ENCODE measurements at regions not wholly inside any gene's neighbourhood (a gene's known extent, or its start where the extent isn't known, plus 50 kb on each side); places are given as distances from the start of the nearest gene placed in this dataset.

DNA sequence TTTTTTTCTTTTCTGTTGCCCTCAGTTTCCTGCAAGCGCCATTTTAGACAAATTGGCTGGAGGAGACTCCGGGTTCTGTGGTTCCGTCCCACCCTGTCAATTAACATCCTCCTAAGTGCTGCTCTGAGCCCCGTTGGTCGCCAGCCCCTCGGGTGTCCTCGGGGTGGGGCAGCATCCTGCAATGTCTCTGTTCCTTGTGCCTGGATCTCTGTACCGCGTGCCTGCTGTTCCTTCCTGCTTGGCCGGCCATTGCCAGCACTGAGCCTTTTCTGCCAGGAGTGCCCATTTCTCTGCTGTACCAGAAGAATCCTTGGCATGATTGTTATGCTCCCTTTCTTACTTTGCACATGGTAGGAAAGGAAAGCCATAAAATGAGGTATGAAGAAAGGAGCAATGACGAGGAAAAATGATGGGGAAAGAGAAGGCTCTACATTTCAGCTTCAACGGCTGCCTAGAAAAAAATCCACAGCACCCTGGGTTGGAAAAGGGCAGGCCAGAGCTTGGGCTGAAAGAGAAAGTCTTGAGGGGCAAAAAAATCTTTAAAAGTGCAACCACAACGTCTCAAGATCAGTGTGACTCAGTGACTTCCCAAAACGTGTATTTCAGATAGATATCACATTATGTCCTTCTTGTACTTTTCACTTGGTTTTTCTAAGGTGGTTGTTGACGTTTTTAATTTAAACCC, 256.7 kb downstream of the CLIC5 start:
- no peak for TF ChIP-seq POLR2AphosphoS5 (IDR thresholded peaks at IDR 0.05; ENCODE audit: low read depth, low read length)
- TF ChIP-seq SIN3A (IDR thresholded peaks at IDR 0.05; ENCODE audit: borderline replicate concordance, insufficient read depth, low read length): no peak
